Keratinocyte (primary cell): ENCODE measurements at regions not wholly inside any gene's neighbourhood (a gene's known extent, or its start where the extent isn't known, plus 50 kb on each side); places are given as distances from the start of the nearest gene placed in this dataset.

Source experiments
- DNase-seq: peaks from one replicate; pipeline ENCODE4 v3.0.0-alpha.2; 2011; ENCODE audit warnings: low read depth, missing footprints, low spot score
- FAIRE-seq: peaks from 2 replicates; lab custom pipeline; 2011; peaks lifted over from hg19 to GRCh38; lab: Jason Lieb, UNC
- H2AFZ ChIP-seq: 2 replicates; pipeline ENCODE4 v1.6.0; 2012; ENCODE audit warnings: low read length, control low read depth, inconsistent platforms; ENCODE audit not compliant: control insufficient read depth
- H3K27ac ChIP-seq: 2 replicates; pipeline ENCODE4 v1.5.1; 2011; ENCODE audit warnings: low read length; ENCODE audit not compliant: control insufficient read depth, insufficient read depth
- H3K27me3 ChIP-seq: 3 replicates; pipeline ENCODE4 v1.6.0; 2011; ENCODE audit warnings: low read length; ENCODE audit not compliant: control insufficient read depth, insufficient read depth; ENCODE audit errors: extremely low read depth
- H3K36me3 ChIP-seq, 2 experiments: 2 replicates in 1 of 2; 3 replicates in 1 of 2; pipeline ENCODE4 v1.5.1; 2011; ENCODE audit warnings: low read length in 2 of 2, mild to moderate bottlenecking in 1 of 2; ENCODE audit not compliant: control insufficient read depth in 2 of 2, insufficient read depth in 2 of 2; ENCODE audit errors: extremely low read depth in 1 of 2
- H3K4me1 ChIP-seq: 3 replicates; pipeline ENCODE4 v1.5.1; 2011; ENCODE audit warnings: low read length; ENCODE audit not compliant: control insufficient read depth, insufficient read depth; ENCODE audit errors: extremely low read depth
- H3K4me2 ChIP-seq: 3 replicates; pipeline ENCODE4 v1.6.0; 2011; ENCODE audit warnings: low read depth, low read length; ENCODE audit not compliant: control insufficient read depth, insufficient read depth; ENCODE audit errors: extremely low read depth
- H3K4me3 ChIP-seq, 3 experiments: fragments of 200-600 bp in 1 of 3; sonication (generic) in 1 of 3; 2 replicates in 2 of 3; 3 replicates in 1 of 3; pipeline ENCODE4 v1.5.1; 2011 to 2016; ENCODE audit warnings: low read length in 3 of 3, mild to moderate bottlenecking in 3 of 3, control low read depth in 2 of 3, inconsistent platforms in 1 of 3, low read depth in 1 of 3, mixed read lengths in 1 of 3, mixed run types in 1 of 3, moderate library complexity in 1 of 3; ENCODE audit not compliant: control insufficient read depth in 2 of 3, insufficient read depth in 2 of 3; ENCODE audit errors: extremely low read depth in 1 of 3
- H3K79me2 ChIP-seq: 2 replicates; pipeline ENCODE4 v1.6.0; 2012; ENCODE audit warnings: low read length; ENCODE audit not compliant: control insufficient read depth, insufficient read depth
- H3K9ac ChIP-seq: 3 replicates; pipeline ENCODE4 v1.6.0; 2011; ENCODE audit warnings: low read length; ENCODE audit not compliant: control insufficient read depth, insufficient read depth; ENCODE audit errors: extremely low read depth
- H3K9me1 ChIP-seq: 3 replicates; pipeline ENCODE4 v1.6.0; 2011; ENCODE audit warnings: low read length; ENCODE audit not compliant: control insufficient read depth, insufficient read depth; ENCODE audit errors: extremely low read depth
- H3K9me3 ChIP-seq: 2 replicates; pipeline ENCODE4 v1.5.1; 2012; ENCODE audit warnings: low read depth, low read length; ENCODE audit not compliant: control insufficient read depth
- H4K20me1 ChIP-seq: 3 replicates; pipeline ENCODE4 v1.6.0; 2011; ENCODE audit warnings: low read length; ENCODE audit not compliant: control insufficient read depth, insufficient read depth; ENCODE audit errors: extremely low read depth
- EZH2 ChIP-seq: IDR thresholded peaks from one replicate; pipeline ENCODE4 v1.6.1; 2012; ENCODE audit warnings: inconsistent platforms, mild to moderate bottlenecking, low read length, moderate library complexity
- dilution Hi-C: fragments of 300-500 bp; cut with MboI; formaldehyde crosslinking; loops from one replicate; pipeline ENCODE4 v1.7.0; 2020; ENCODE audit warnings: low sequenced_read_pairs; ENCODE audit not compliant: extremely low pct_ligation_motif_present
- TF ChIP-seq, protein P1 (sequence below), 3 experiments: IDR thresholded peaks in 1 of 3; conservative IDR thresholded peaks in 1 of 3; optimal IDR thresholded peaks in 1 of 3; 2 replicates in 2 of 3; 3 replicates in 1 of 3; pipeline versions ENCODE3 to v1.5.1; 2011; ENCODE audit warnings: low read length in 3 of 3, mild to moderate bottlenecking in 3 of 3, moderate library complexity in 2 of 3, control low read depth in 1 of 3, inconsistent platforms in 1 of 3; ENCODE audit not compliant: insufficient read depth in 2 of 3; ENCODE audit errors: extremely low read depth in 1 of 3

DNA sequence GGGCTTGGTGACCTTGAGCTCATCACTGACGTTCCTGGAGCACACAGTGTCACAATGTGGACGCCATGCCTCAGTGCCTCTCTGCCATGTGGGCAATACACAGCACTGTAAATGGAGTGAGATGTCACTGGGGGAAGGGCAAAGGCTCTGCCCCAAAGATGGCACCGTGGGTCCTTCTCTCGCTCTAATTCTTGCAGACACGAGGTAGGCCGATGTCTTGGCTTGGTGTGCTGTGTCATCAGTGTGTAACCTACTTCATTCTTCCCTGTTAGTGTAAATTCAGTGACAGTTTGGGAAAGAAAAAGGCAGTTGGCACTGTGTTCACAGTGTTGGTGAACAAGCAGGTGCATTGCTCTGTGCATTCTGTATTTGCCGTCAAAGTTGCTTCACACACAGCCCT is 309.3 kb upstream of the MYT1L start:
- peaks cover 9% of the 10 kb centered on the region for H3K27me3 ChIP-seq
- no peak overlapping the region for H3K27ac ChIP-seq
- dilution Hi-C loops = no loop called here
- no peak overlapping the region for H3K4me2 ChIP-seq
- no peaks in the 10 kb centered on the region for H4K20me1 ChIP-seq
- TF ChIP-seq, protein P1, sequence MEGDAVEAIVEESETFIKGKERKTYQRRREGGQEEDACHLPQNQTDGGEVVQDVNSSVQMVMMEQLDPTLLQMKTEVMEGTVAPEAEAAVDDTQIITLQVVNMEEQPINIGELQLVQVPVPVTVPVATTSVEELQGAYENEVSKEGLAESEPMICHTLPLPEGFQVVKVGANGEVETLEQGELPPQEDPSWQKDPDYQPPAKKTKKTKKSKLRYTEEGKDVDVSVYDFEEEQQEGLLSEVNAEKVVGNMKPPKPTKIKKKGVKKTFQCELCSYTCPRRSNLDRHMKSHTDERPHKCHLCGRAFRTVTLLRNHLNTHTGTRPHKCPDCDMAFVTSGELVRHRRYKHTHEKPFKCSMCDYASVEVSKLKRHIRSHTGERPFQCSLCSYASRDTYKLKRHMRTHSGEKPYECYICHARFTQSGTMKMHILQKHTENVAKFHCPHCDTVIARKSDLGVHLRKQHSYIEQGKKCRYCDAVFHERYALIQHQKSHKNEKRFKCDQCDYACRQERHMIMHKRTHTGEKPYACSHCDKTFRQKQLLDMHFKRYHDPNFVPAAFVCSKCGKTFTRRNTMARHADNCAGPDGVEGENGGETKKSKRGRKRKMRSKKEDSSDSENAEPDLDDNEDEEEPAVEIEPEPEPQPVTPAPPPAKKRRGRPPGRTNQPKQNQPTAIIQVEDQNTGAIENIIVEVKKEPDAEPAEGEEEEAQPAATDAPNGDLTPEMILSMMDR (optimal IDR thresholded peaks at IDR 0.05 in 1 of 3, IDR thresholded peaks at IDR 0.05 in 1 of 3, conservative IDR thresholded peaks at IDR 0.05 in 1 of 3; ENCODE audit: extremely low read depth in 1 of 3, insufficient read depth in 2 of 3, low read length in 3 of 3) = no peak
- TF ChIP-seq EZH2 = no peak
- H3K4me1 ChIP-seq = no peaks in the 10 kb centered on the region
- H3K9ac ChIP-seq = no peak overlapping the region
- no peaks in the 10 kb centered on the region for H3K9me3 ChIP-seq
- no peaks in the 10 kb centered on the region for H3K79me2 ChIP-seq
- DNase-seq (no peak), FAIRE-seq (no peak)
- H2AFZ ChIP-seq = no peak overlapping the region
- no peaks in the 10 kb centered on the region for H3K36me3 ChIP-seq
- H3K9me1 ChIP-seq = no peaks in the 10 kb centered on the region
- H3K4me3 ChIP-seq = no peak overlapping the region

DNA sequence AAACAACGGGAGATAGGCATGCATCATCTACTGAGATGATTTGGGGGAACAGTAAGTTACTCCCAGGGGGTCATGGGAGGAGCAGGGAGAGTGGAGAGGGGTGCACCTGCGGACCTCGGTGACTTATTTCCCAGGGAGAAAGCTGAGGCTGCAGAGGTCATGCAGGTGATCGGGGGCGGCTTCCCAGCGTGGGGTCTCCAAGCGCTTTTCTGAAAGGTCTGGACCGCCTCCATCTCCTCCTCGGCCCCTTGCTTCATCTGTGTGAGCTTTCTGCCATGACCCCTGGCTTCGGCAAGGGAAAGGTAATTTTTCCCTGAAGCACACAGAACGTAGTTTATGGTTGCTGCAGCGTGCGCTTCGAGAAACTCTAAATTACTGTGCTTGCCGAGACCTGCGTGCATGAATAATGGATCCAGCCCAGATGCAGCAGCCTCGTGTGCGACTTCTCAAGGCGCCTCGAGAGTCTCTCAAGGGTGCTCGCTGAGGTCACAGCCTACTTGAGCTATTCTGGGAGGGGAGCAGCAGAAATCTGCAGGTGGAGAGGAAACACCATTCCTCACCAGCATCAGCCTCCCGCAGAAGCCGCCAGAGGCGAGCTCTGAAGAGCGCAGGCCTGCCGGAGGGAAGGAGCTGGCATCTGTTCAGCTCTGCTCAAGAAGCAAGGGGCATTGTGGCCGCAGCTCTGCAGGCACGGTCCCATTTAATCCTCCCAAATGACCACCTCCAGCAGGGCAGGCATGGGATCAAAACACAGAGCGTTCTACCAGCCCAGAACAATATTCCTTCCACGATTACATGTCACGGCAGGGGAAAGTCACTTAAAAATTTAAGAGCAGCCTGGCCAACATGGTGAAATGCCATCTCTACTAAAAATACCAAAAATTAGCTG is 308.4 kb upstream of the MYT1L start:
- H4K20me1 ChIP-seq = no peaks in the 10 kb centered on the region
- H3K36me3 ChIP-seq = no peaks in the 10 kb centered on the region
- dilution Hi-C loops = no loop called here
- peaks cover 9% of the 10 kb centered on the region for H3K27me3 ChIP-seq
- H3K9me3 ChIP-seq = no peaks in the 10 kb centered on the region
- H3K79me2 ChIP-seq = no peaks in the 10 kb centered on the region
- H3K4me2 ChIP-seq = no peak overlapping the region
- H3K9me1 ChIP-seq = no peaks in the 10 kb centered on the region
- H3K4me3 ChIP-seq = no peak overlapping the region
- no peak for FAIRE-seq
- H2AFZ ChIP-seq = no peak overlapping the region
- no peak overlapping the region for H3K9ac ChIP-seq
- H3K27ac ChIP-seq = no peak overlapping the region
- TF ChIP-seq, protein P1 (optimal IDR thresholded peaks at IDR 0.05 in 1 of 3, IDR thresholded peaks at IDR 0.05 in 1 of 3, conservative IDR thresholded peaks at IDR 0.05 in 1 of 3; ENCODE audit: extremely low read depth in 1 of 3, insufficient read depth in 2 of 3, low read length in 3 of 3) = no peak
- no peak for TF ChIP-seq EZH2
- no peak for DNase-seq
- H3K4me1 ChIP-seq = no peaks in the 10 kb centered on the region
